ENCODE measurements at regions not wholly inside any gene's neighbourhood (a gene's known extent, or its start where the extent isn't known, plus 50 kb on each side); places are given as distances from the start of the nearest gene placed in this dataset.
"Not testable (repeated sequence)": the region's sequence is repeated elsewhere in the genome, so short reads cannot be mapped to it uniquely, and the experiment has no call there.

DNA sequence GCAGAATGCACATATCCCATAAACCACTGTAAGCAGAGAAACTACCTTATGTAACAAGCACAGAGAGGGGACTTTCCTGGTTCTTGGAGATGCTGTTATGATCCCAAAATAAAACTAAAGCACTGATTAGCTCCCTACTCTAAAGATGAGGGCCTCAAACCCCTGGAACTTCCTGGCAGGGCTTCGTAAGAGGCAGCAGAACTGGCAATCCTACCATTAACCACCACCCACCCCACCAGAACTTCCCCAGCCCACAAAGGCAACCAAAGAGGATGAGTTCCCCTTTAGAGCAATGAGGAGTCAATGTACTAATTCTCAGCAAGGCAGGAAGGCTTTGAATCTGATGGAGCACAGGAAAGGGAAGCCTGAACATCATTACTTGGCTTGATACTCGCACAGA lies 436.5 kb upstream of the FRG1 start:
- DNase-seq (ENCODE audit: low read depth in 2 of 2) = no peak

- no peak for DNase-seq (ENCODE audit: low read depth in 2 of 2)
Observed at GRCh38 chr4:189505380-189505779, 435.3 kb upstream of the FRG1 start.

DNA sequence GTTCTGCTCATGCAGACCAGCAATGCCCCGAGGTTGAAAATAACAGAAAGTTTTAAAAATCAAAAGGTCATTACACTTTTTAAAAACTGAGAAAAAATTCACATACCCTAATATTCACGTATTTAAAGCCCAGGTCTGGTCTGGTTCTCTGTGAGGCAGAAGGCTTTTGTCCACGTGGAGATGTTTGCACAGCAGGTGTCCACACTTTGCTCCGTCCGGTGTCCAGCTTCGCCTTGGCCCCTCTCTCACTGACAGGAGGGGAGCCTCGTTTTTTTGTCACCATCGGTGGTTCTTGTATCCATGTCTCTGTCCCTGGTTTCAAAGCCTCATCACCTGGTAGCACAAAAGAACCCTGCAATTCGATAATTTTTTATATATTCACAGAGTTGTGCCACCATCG lies 434.6 kb upstream of the FRG1 start:
- DNase-seq (ENCODE audit: low read depth in 2 of 2) = no peak

- no peak for DNase-seq (ENCODE audit: low read depth in 2 of 2)
Observed at GRCh38 chr4:189507060-189507459, 433.6 kb upstream of the FRG1 start.

DNA sequence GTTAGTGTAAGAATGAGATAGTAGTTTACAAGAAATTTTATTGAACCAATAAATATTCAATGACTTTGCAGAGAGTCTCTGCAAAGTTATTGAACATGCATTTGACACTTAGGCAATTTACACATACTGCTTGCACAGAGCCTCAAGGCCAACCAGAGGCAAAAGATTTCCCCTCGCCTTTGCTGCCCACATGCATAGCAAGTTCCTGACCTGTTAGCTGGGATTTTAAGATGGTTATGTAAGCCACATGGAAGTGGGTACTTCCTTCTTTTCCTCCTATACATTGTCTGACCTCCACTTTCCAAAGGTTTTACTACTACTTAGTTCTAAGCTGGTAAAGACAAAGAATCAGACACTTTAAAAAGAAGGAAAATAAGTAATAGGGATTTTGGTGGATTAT lies 430.1 kb upstream of the FRG1 start:
- no peak for DNase-seq (ENCODE audit: low read depth in 2 of 2)

DNA sequence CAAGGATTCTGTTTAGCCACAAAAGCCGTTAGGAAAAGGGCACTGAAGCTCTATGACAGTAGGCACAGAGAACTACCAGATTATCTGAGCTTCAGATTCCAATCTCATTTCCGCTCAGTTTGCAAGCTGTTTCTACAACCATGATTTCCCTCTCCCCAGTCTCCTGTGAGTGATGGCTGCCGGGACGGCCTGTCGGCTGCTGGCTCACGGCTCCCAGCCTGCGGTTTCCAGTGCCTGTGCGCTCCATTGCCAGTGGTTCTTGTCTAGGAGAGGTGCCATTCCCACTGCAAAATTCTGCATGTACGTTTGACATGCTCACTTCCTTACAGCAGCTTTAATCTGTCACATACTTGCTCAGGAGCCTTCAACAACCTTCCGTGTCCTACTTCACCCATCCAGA lies 429.1 kb upstream of the FRG1 start:
- no peak for DNase-seq (ENCODE audit: low read depth in 2 of 2)

DNA sequence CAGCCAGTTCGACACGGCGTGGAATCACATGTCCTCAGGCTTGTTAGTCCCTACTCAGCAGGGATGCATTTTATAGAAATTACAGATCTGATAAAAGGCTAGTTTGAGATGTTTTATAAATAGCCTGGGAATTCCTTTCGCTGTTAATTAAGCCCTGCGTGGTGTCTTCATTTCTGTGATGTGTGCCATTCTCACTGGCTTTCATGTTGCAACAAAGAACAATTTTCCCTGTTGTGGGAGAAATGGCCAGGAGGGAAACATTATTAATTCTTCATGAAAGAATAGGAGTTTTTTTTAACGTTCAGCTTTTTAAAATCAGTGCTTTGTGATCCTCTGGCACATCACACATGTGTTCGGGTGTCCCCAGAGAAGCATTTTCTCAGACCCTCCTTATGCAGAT lies 427.3 kb upstream of the FRG1 start:
- no peak for DNase-seq (ENCODE audit: low read depth in 2 of 2)

DNA sequence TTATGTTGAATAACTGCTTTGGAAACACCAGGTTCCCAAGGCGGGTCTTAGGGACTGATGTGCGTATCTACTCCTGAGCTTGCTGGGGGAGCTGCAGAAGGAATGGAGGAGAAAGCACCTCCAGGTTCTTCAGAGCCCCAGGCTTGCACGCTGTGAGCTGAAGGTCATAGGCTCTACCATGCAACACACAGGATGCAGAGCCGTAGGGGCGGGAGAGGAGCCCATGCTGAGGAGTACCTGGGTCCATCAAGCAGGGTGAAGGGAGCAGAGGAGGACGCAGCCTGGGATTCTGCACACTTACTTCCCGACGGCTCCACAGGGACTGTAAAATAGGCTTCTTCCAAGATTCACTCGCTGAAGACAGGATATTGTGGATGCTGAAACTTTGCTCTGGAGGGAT lies 426.5 kb upstream of the FRG1 start:
- no peak for DNase-seq (ENCODE audit: low read depth in 2 of 2)

DNA sequence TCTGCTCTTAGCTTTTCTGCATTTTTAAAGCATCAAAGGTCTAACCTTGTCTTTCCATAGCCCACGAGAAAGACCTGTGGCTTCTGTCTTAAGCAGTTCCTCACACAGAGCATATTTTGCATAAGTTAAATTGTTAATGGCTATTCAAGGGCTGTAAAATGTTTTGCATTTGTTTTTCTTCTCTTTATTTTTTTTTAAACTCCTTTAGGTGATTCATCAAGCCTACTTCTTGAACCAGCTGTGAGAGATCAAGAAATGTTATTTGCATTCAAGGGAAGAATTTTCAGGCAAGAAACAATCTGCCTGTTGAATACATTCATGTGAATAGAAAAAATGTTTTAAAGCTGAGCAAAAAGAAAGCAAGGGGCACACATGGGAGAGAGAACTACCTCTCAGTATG lies 423.8 kb upstream of the FRG1 start:
- no peak for DNase-seq (ENCODE audit: low read depth in 2 of 2)

GRCh38 chr4:189519186-189519585 lies 421.5 kb upstream of the FRG1 start:
- DNase-seq (ENCODE audit: low read depth in 2 of 2) = no peak

DNA sequence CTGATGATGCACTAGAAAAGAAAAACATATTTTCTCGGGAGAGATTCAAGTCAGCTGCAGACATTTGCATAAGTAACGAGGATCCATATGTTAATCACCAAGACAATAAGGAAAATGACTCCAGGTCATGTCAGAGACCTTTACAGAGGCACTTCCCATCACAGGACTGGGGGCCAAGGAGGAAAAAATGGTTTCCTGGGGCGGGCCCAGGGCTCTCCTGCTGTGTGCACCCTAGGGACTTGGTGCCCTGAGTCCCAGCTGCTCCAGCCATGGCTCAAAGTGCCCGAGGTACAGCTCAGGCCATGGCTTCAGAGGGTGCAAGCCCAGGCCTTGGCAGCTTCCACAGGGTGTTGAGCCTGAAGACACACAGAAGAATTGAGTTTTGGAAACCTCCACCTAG lies 415.4 kb upstream of the FRG1 start:
- no peak for DNase-seq (ENCODE audit: low read depth in 2 of 2)

DNA sequence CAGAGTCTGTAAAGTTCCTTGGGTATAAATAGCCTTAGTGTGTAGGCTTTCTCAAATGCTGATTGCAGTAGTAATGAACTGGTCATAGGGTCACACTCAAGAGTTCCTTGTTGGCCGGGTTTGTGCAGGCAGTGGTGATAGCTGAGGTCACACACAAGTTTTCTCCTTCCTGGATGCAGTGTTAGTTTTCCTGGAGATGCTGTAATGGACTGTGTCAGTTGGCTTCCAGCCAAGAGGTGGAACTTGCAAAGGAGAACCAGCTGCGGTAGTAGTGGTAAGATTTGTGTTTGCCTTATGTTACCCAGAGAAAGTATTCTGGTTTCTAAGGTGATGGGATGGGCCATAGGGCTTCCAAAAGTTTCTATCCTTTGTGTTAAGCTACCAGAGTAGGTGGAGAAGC lies 409.8 kb upstream of the FRG1 start:
- no peak for DNase-seq (ENCODE audit: low read depth in 2 of 2)

- no peak for DNase-seq (ENCODE audit: low read depth in 2 of 2)
Observed at GRCh38 chr4:189533603-189534002, 407.1 kb upstream of the FRG1 start.

DNA sequence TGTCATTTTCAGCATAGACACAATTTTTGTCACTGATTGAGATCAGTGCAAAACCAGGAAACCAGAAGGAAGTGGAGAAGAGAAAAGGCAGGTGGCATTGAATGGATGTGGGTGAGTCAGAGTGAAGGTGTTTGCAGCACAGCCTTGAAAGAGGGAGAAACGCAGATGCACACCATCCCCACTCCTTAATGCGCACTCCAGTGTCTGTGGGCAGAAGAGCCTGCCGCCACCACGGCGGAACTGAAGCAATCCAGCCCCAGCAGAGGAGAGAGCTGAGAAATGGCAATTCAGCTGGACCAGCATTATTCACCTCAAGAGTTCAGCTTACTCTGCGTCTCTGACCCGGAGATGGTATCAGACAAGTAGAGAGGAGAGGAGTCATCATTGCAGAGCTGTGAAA lies 393.1 kb upstream of the FRG1 start:
- no peak for DNase-seq (ENCODE audit: low read depth in 2 of 2)

GRCh38 chr4:189548484-189549125 lies 392.1 kb upstream of the FRG1 start:
- no peak for DNase-seq (ENCODE audit: low read depth in 2 of 2)

- DNase-seq (ENCODE audit: low read depth in 2 of 2) = not testable (repeated sequence)
Observed at GRCh38 chr4:189551931-189552670, 388.6 kb upstream of the FRG1 start.

- not testable (repeated sequence) for DNase-seq (ENCODE audit: low read depth in 2 of 2)
Observed at GRCh38 chr4:189560605-189561004, 380.1 kb upstream of the FRG1 start.

DNA sequence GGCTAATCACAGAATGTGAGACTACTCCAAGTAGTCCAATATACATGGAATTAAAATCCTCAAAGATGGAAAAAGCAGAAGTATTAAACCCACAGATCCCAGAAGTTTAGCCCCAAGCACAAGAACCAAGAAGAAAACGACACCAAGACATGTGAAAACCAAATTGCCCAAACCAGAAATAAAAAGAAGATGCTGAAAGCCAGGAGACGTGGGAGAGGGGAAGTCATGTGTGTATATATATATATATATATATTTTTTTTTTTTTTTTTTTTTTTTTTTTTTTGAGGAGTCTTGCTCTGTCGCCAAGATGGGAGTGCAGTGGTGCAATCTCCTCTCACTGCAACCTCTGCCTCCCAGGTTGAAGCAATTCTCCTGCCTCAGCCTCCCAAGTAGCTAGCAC lies 376.9 kb upstream of the FRG1 start:
- DNase-seq (ENCODE audit: low read depth in 2 of 2) = not testable (repeated sequence)

- not testable (repeated sequence) for DNase-seq (ENCODE audit: low read depth in 2 of 2)
Observed at GRCh38 chr4:189566271-189566670, 374.4 kb upstream of the FRG1 start.

GRCh38 chr4:189566900-189567299 lies 373.8 kb upstream of the FRG1 start:
- DNase-seq (ENCODE audit: low read depth in 2 of 2) = not testable (repeated sequence)

DNA sequence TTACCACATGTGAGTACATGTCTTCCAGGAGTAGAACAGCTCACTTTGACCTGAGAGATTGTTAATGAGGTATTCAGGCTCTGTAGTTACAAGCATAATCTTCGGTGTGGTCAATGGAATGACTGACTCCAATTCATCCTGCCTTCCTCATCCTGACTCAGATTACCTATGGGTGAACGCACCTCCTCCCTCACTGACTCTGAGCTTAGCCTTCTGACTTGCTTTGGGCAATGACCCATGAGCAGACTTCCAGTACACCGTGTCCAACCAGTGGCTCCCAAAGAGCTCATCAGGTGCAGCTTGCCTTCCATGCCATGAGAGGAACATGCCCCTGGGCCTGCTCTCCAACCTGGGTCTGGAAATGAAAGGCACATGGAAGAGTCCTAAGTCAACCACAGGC lies 361.0 kb upstream of the FRG1 start:
- DNase-seq (ENCODE audit: low read depth in 2 of 2) = not testable (repeated sequence)

- not testable (repeated sequence) for DNase-seq (ENCODE audit: low read depth in 2 of 2)
Observed at GRCh38 chr4:189586908-189587632, 353.6 kb upstream of the FRG1 start.

DNA sequence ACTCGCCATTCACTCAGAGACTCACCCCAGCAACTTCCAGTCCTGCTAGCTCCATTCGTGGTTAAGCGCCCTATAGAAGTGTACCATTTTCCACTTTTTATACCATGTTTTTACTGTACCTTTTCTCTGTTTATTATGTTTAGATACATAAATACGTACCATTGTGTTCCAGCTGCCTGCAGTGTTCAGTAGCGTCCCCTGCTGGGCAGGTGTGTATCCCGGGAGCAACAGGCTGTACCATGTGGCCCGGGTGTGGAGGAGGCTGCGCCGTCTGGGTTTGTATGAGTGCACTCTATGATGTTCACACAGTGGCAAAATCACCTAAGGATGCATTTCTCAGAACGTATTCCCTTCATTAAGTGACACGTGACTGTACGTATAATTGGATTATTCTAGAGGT lies 351.5 kb upstream of the FRG1 start:
- DNase-seq (ENCODE audit: low read depth in 2 of 2) = not testable (repeated sequence)
